ENCODE measurements at regions not wholly inside any gene's neighbourhood (a gene's known extent, or its start where the extent isn't known, plus 50 kb on each side); places are given as distances from the start of the nearest gene placed in this dataset.

- H3K27ac ChIP-seq = no peak overlapping the region
- TF ChIP-seq EP300 (IDR thresholded peaks at IDR 0.05) (no peak), POLR2A (IDR thresholded peaks at IDR 0.05) (no peak), CTCF (IDR thresholded peaks at IDR 0.05) (no peak), POLR2AphosphoS5 (IDR thresholded peaks at IDR 0.05) (no peak)
- no peaks in the 10 kb centered on the region for H3K9me3 ChIP-seq
- no peak overlapping the region for H3K4me3 ChIP-seq
- intact Hi-C loops (cut with DNase I; ENCODE audit: low total_unique reads) = no loop called here
- no peaks in the 10 kb centered on the region for H3K36me3 ChIP-seq
- DNase-seq = no peak
- peaks cover 10 to 24% (median 21%) of the 10 kb centered on the region in 4 donors for H3K4me1 ChIP-seq
- H3K27me3 ChIP-seq = no peaks in the 10 kb centered on the region
These were observed 217.7 kb upstream of the TLE3 start for GRCh38 chr15:70315431-70315830.

- Histone ChIP-seq H3K27ac (no peak overlapping the region), H3K4me1 (peaks cover 3 to 17% (median 13%) of the 10 kb centered on the region in 4 donors), H3K36me3 (no peaks in the 10 kb centered on the region), H3K9me3 (no peaks in the 10 kb centered on the region), H3K27me3 (no peaks in the 10 kb centered on the region), H3K4me3 (no peak overlapping the region)
- WGBS, 5 donors = 95 to 100% (median 96%) methylated on average over 3 of the region's 3 CpGs
- TF ChIP-seq POLR2A (IDR thresholded peaks at IDR 0.05) (no peak), POLR2AphosphoS5 (IDR thresholded peaks at IDR 0.05) (no peak), CTCF (IDR thresholded peaks at IDR 0.05) (no peak), EP300 (IDR thresholded peaks at IDR 0.05) (no peak)
- DNase-seq = no peak
- intact Hi-C loops (cut with DNase I; ENCODE audit: low total_unique reads) = no loop called here
These were observed 217.0 kb upstream of the TLE3 start for GRCh38 chr15:70314688-70315087.

GRCh38 chr15:70314018-70314354 is 216.3 kb upstream of the TLE3 start:
- no peaks in the 10 kb centered on the region for H3K9me3 ChIP-seq
- no peak for DNase-seq
- H3K27me3 ChIP-seq = no peaks in the 10 kb centered on the region
- H3K27ac ChIP-seq = no peak overlapping the region
- no peaks in the 10 kb centered on the region for H3K36me3 ChIP-seq
- TF ChIP-seq CTCF (IDR thresholded peaks at IDR 0.05) (no peak), POLR2AphosphoS5 (IDR thresholded peaks at IDR 0.05) (no peak), EP300 (IDR thresholded peaks at IDR 0.05) (no peak), POLR2A (IDR thresholded peaks at IDR 0.05) (no peak)
- intact Hi-C loops (cut with DNase I; ENCODE audit: low total_unique reads) = no loop called here
- peaks cover 0 to 10% (median 6%) of the 10 kb centered on the region in 4 donors for H3K4me1 ChIP-seq
- no peak overlapping the region for H3K4me3 ChIP-seq
- 92 to 99% (median 97%) methylated on average over 3 of the region's 3 CpGs for WGBS, 5 donors

DNA sequence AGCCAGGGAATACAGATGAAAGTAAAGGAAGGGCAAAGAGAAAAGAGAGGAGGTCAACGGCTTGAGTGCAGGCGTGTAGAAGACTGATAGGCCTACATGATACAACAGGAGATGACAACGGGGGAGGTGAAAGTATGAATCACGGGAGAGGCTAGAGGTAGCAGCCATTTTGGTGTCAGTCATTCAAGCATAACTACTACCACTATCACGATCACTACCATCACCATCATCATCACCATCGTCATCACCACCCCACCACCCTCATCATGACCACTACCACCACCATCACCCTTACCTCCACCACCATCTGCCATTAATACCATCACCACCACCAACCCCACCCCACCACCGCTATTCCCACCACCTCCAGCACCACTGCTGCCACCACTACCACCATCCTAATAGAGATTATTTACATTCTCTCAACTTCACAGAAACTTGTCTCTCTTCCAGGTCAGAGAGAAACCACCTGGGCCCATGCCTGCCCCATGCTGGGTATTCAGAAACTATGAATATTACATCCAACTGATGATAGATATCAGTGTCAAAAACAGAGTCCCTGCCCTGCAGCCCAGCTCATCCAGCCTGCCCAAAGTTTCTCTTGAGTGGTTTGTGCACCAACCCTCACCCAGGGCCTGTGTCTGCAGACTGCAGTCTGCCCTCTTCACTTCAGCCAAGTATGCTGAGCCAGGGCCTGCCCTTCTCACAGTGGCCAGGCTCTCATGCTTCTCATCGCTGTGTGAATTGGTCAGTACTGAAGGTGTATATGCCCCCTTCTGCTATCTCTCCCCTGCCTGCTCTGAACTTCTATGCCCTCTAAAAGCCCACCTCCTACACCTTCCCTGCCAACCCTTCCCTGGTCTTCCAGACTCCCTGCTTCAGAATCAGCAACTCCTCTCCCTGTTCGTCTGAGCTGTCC is 215.6 kb upstream of the TLE3 start:
- no peak for DNase-seq
- no peaks in the 10 kb centered on the region for H3K9me3 ChIP-seq
- H3K27ac ChIP-seq = no peak overlapping the region
- 91 to 95% (median 92%) methylated on average over 9 of the region's 9 CpGs for WGBS, 5 donors
- H3K36me3 ChIP-seq = no peaks in the 10 kb centered on the region
- intact Hi-C loops (cut with DNase I; ENCODE audit: low total_unique reads) = no loop called here
- H3K4me1 ChIP-seq = peaks cover 3 to 11% (median 4%) of the 10 kb centered on the region in 4 donors
- H3K27me3 ChIP-seq = no peaks in the 10 kb centered on the region
- H3K4me3 ChIP-seq = no peak overlapping the region
- no peak for TF ChIP-seq POLR2A (IDR thresholded peaks at IDR 0.05)
- TF ChIP-seq POLR2AphosphoS5 (IDR thresholded peaks at IDR 0.05) = no peak
- TF ChIP-seq EP300 (IDR thresholded peaks at IDR 0.05) = no peak
- TF ChIP-seq CTCF (IDR thresholded peaks at IDR 0.05) = no peak

Measured in stomach (tissue), 8 donors.